ENCODE measurements at regions not wholly inside any gene's neighbourhood (a gene's known extent, or its start where the extent isn't known, plus 50 kb on each side); places are given as distances from the start of the nearest gene placed in this dataset.

DNA sequence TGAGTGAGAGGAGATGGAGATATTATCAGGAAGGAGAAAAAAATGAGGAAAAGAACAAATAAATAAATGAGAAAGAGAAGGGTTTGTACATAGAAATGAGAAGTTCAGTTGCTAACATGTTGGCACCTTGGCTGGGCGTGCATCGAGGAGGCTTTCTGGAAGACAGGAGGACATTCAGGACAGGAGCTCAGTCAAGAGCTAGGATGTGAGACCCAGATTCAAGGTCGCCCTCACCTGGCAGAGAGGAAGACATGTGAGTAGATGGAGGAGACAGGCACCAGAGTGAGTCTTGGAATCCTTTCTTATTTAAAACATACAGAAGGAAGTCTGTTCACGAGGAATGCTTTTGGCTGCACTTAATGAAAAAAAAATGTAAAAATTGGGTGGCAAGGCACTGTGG lies 640.9 kb downstream of the NPHP4 start:
- TF ChIP-seq POLR2AphosphoS5 (IDR thresholded peaks at IDR 0.05; ENCODE audit: low read depth, low read length) (no peak), TAF1 (IDR thresholded peaks at IDR 0.05; ENCODE audit: borderline replicate concordance, insufficient read depth, low read length) (no peak), SIN3A (IDR thresholded peaks at IDR 0.05; ENCODE audit: borderline replicate concordance, insufficient read depth, low read length) (no peak)

All from PFSK-1 (cell line).